Panc1 (cell line): ENCODE measurements at regions not wholly inside any gene's neighbourhood (a gene's known extent, or its start where the extent isn't known, plus 50 kb on each side); places are given as distances from the start of the nearest gene placed in this dataset.

Source experiments
- ATAC-seq: fragments of 200-7000 bp; cut with Tn5 transposase; 2 replicates; pipeline ENCODE4 v1.9.1; 2020; ENCODE audit warnings: mild to moderate bottlenecking, moderate library complexity
- BruUV-seq: library from RNA; stranded (reverse); fragments of 400-500 nt; replicated peaks from 2 replicates; lab custom pipeline; 2021; lab: Mats Ljungman, UMichigan
- CTCF ChIA-PET: fragments of 300-600 bp; sonication (Branson Sonifier 250); formaldehyde crosslinking; loops from one replicate; lab custom pipeline; 2022; ENCODE audit warnings: antibody characterized with exemption; lab: Charles Lee
- POLR2A ChIA-PET: fragments of 300-600 bp; sonication (Branson Sonifier 250); formaldehyde crosslinking; loops from one replicate; lab custom pipeline; 2022; ENCODE audit warnings: antibody characterized with exemption; lab: Charles Lee
- DNase-seq: peaks from one replicate; pipeline ENCODE4 v3.0.0-alpha.2; 2010; ENCODE audit warnings: low read depth, low spot score
- H3K27ac ChIP-seq: 2 replicates; pipeline ENCODE4 v1.5.1; 2011; ENCODE audit warnings: mild to moderate bottlenecking, low read length, inconsistent platforms
- H3K27me3 ChIP-seq: fragments of 200-500 bp; sonication (Bioruptor generic); 2 replicates; pipeline ENCODE4 v1.6.0; 2014; ENCODE audit warnings: low read length, inconsistent platforms; ENCODE audit not compliant: control insufficient read depth, insufficient read depth
- H3K36me3 ChIP-seq: fragments of 200-500 bp; sonication (Bioruptor generic); 2 replicates; pipeline ENCODE4 v1.5.1; 2014; ENCODE audit warnings: inconsistent platforms, mild to moderate bottlenecking, low read length, moderate library complexity; ENCODE audit not compliant: control insufficient read depth, insufficient read depth
- H3K4me1 ChIP-seq: 2 replicates; pipeline ENCODE4 v1.5.1; 2011; ENCODE audit warnings: inconsistent platforms, mild to moderate bottlenecking, low read length, moderate library complexity; ENCODE audit not compliant: control insufficient read depth, insufficient read depth
- H3K4me3 ChIP-seq, 2 experiments: 2 replicates each; pipeline ENCODE4 v1.5.1; 2011 to 2012; ENCODE audit warnings: low read depth in 2 of 2, low read length in 2 of 2, mild to moderate bottlenecking in 2 of 2, inconsistent platforms in 1 of 2, moderate library complexity in 1 of 2
- H3K9me3 ChIP-seq: fragments of 200-500 bp; sonication (Bioruptor generic); 2 replicates; pipeline ENCODE4 v1.5.1; 2014; ENCODE audit warnings: low read depth, mild to moderate bottlenecking, inconsistent platforms, low read length, moderate library complexity; ENCODE audit not compliant: control insufficient read depth, insufficient read depth
- CTCF ChIP-seq: fragments of 450-650 bp; IDR thresholded peaks from 2 replicates; pipeline ENCODE4 v1.5.1; 2017; ENCODE audit warnings: mild to moderate bottlenecking
- POLR2AphosphoS5 ChIP-seq: IDR thresholded peaks from 2 replicates; pipeline ENCODE4 v1.6.1; 2012; ENCODE audit warnings: mild to moderate bottlenecking, low read depth, low read length, moderate library complexity
- REST ChIP-seq, 2 experiments: IDR thresholded peaks; 2 replicates each; pipeline ENCODE4 v1.6.1; 2011 to 2012; ENCODE audit warnings: low read depth in 2 of 2, control low read depth in 1 of 2, low read length in 1 of 2, mild to moderate bottlenecking in 1 of 2, moderate library complexity in 1 of 2; ENCODE audit not compliant: insufficient read depth in 1 of 2
- SIN3A ChIP-seq: IDR thresholded peaks from 2 replicates; pipeline ENCODE4 v1.6.1; 2012; ENCODE audit warnings: low read depth, mild to moderate bottlenecking, low read length, moderate library complexity, borderline replicate concordance; ENCODE audit not compliant: insufficient read depth
- TCF7L2 ChIP-seq: IDR thresholded peaks from 2 replicates; pipeline ENCODE4 v1.6.1; 2011; ENCODE audit warnings: mild to moderate bottlenecking, low read depth, low read length, inconsistent platforms
- in situ Hi-C: cut with HindIII; loops from 2 replicates; pipeline ENCODE4 v1.10.0; 2016; ENCODE audit warnings: low sequenced_read_pairs, low pct_unique_long_range_greater_than_20kb
- intact Hi-C: fragments of 100-400 bp; cut with micrococcal nuclease; formaldehyde crosslinking; loops from one replicate; pipeline ENCODE4 v1.10.0; 2022; ENCODE audit not compliant: unreplicated experiment

- Histone ChIP-seq H3K4me3 (no peak overlapping the region), H3K27ac (no peak overlapping the region), H3K27me3 (no peaks in the 10 kb centered on the region), H3K9me3 (no peaks in the 10 kb centered on the region), H3K4me1 (no peaks in the 10 kb centered on the region), H3K36me3 (no peaks in the 10 kb centered on the region)
- TF ChIP-seq SIN3A (no peak), POLR2AphosphoS5 (no peak), CTCF (no peak)
- ChIA-PET CTCF (no interaction called here), POLR2A (no interaction called here)
- intact Hi-C loops (no loop called here), in situ Hi-C loops (no loop called here)
- BruUV-seq: no TSS peak
- no peak for DNase-seq
- ATAC-seq: no peak
These were observed 608.6 kb upstream of the DAB2 start for GRCh38 chr5:40033411-40033810.

GRCh38 chr5:40033009-40033408, 608.2 kb upstream of the DAB2 start:
- in situ Hi-C loops: no loop called here

More at GRCh38 chr5:40033009-40033408, 608.2 kb upstream of the DAB2 start:
- no peaks in the 10 kb centered on the region for H3K4me1 ChIP-seq
- H3K27ac ChIP-seq: no peak overlapping the region
- no peak for ATAC-seq
- no peak overlapping the region for H3K4me3 ChIP-seq
- DNase-seq: no peak
- no TSS peak for BruUV-seq
- POLR2A ChIA-PET: interaction anchor here (0.7 kb wide), 1 partner anchor 31 kb away, joined by 4 read pairs; no protein-coding TSS in a partner anchor
- no peaks in the 10 kb centered on the region for H3K36me3 ChIP-seq
- TF ChIP-seq SIN3A (no peak), POLR2AphosphoS5 (no peak), REST (IDR thresholded peaks at IDR 0.05; ENCODE audit: insufficient read depth in 1 of 2, low read depth in 2 of 2, low read length in 1 of 2) (no peak), CTCF (no peak), TCF7L2 (no peak)
- no peaks in the 10 kb centered on the region for H3K27me3 ChIP-seq
- H3K9me3 ChIP-seq: no peaks in the 10 kb centered on the region
- CTCF ChIA-PET: no interaction called here
- intact Hi-C loops: no loop called here
